NT2/D1 (cell line): ENCODE measurements at regions not wholly inside any gene's neighbourhood (a gene's known extent, or its start where the extent isn't known, plus 50 kb on each side); places are given as distances from the start of the nearest gene placed in this dataset.

Source experiments
- SUZ12 ChIP-seq: IDR thresholded peaks from 2 replicates; pipeline ENCODE4 v1.6.1; 2011; ENCODE audit not compliant: insufficient read length, insufficient read depth; ENCODE audit errors: extremely low read depth
- ZNF274 ChIP-seq: IDR thresholded peaks from 2 replicates; pipeline ENCODE4 v1.6.1; 2011; ENCODE audit warnings: mild to moderate bottlenecking, low read depth, low read length

- TF ChIP-seq ZNF274 (no peak), SUZ12 (no peak)
Measured at GRCh38 chr3:65017359-65017758, 329.6 kb upstream of the ADAMTS9 start.
